Middle frontal gyrus (tissue), 1 donor: ENCODE measurements at regions not wholly inside any gene's neighbourhood (a gene's known extent, or its start where the extent isn't known, plus 50 kb on each side); places are given as distances from the start of the nearest gene placed in this dataset.
"Not testable (repeated sequence)": the region's sequence is repeated elsewhere in the genome, so short reads cannot be mapped to it uniquely, and the experiment has no call there.

Experiments
- DNase-seq: peaks from one replicate; pipeline ENCODE4 v3.0.0-alpha.2; 2015; ENCODE audit warnings: low spot score; ENCODE audit errors: extremely low spot score

- no peak for DNase-seq
Measured at GRCh38 chr17:20733923-20734322, 154.4 kb downstream of the CDRT15L2 start.

- DNase-seq: no peak
Measured at GRCh38 chr17:20735796-20736195, 156.3 kb downstream of the CDRT15L2 start.

- not testable (repeated sequence) for DNase-seq
Measured at GRCh38 chr17:20737636-20738035, 158.1 kb downstream of the CDRT15L2 start.

GRCh38 chr17:20771104-20771503 is 191.6 kb downstream of the CDRT15L2 start:
- no peak for DNase-seq

GRCh38 chr17:20774472-20775135 is 195.1 kb downstream of the CDRT15L2 start:
- no peak for DNase-seq

- no peak for DNase-seq
Measured at GRCh38 chr17:20775331-20775730, 195.8 kb downstream of the CDRT15L2 start.

GRCh38 chr17:20779521-20779920 is 200.0 kb downstream of the CDRT15L2 start:
- no peak for DNase-seq

GRCh38 chr17:20781260-20781659 is 201.7 kb downstream of the CDRT15L2 start:
- no peak for DNase-seq

- DNase-seq: not testable (repeated sequence)
Measured at GRCh38 chr17:20781869-20782268, 202.3 kb downstream of the CDRT15L2 start.

- no peak for DNase-seq
Measured at GRCh38 chr17:20783091-20783490, 203.6 kb downstream of the CDRT15L2 start.

- DNase-seq: no peak
Measured at GRCh38 chr17:20784100-20784665, 204.7 kb downstream of the CDRT15L2 start.

GRCh38 chr17:20787281-20787680 is 207.8 kb downstream of the CDRT15L2 start:
- DNase-seq: no peak

GRCh38 chr17:20791626-20792025 is 212.1 kb downstream of the CDRT15L2 start:
- DNase-seq: no peak

GRCh38 chr17:20794532-20794931 is 215.0 kb downstream of the CDRT15L2 start:
- not testable (repeated sequence) for DNase-seq

GRCh38 chr17:20797292-20797691 is 217.8 kb downstream of the CDRT15L2 start:
- no peak for DNase-seq

- no peak for DNase-seq
Measured at GRCh38 chr17:20800146-20800545, 220.6 kb downstream of the CDRT15L2 start.

GRCh38 chr17:20805751-20806150 is 226.2 kb downstream of the CDRT15L2 start:
- DNase-seq: no peak

- DNase-seq: not testable (repeated sequence)
Measured at GRCh38 chr17:20807566-20807965, 228.0 kb downstream of the CDRT15L2 start.

- not testable (repeated sequence) for DNase-seq
Measured at GRCh38 chr17:20815410-20815809, 227.4 kb downstream of the USP22 start.

- no peak for DNase-seq
Measured at GRCh38 chr17:20823905-20824304, 218.9 kb downstream of the USP22 start.

- no peak for DNase-seq
Measured at GRCh38 chr17:20825539-20825938, 217.3 kb downstream of the USP22 start.

- DNase-seq: not testable (repeated sequence)
Measured at GRCh38 chr17:20840453-20840852, 202.4 kb downstream of the USP22 start.
